Activated naive CD8-positive, alpha-beta T cell treated with anti-CD3 and anti-CD28 coated beads, Interleukin-2, amount 50 U/mL, for 24 hours (primary cell): ENCODE measurements at regions not wholly inside any gene's neighbourhood (a gene's known extent, or its start where the extent isn't known, plus 50 kb on each side); places are given as distances from the start of the nearest gene placed in this dataset.

Source experiments
- ATAC-seq: fragments of 150-1000 bp; cut with Tn5 transposase; one replicate; pipeline ENCODE4 v1.10.0; 2021
- DNase-seq: peaks from one replicate; pipeline ENCODE4 v3.0.0; 2021
- H3K27ac Mint-ChIP-seq: one replicate; pipeline ENCODE4 v1.8.0; 2021; ENCODE audit warnings: mild to moderate bottlenecking, mixed read lengths
- H3K27me3 Mint-ChIP-seq: one replicate; pipeline ENCODE4 v1.8.0; 2021; ENCODE audit warnings: mixed read lengths
- H3K36me3 Mint-ChIP-seq: one replicate; pipeline ENCODE4 v1.8.0; 2021; ENCODE audit warnings: low read depth, mixed read lengths
- H3K4me1 Mint-ChIP-seq: one replicate; pipeline ENCODE4 v1.8.0; 2021; ENCODE audit warnings: mixed read lengths
- H3K4me3 Mint-ChIP-seq: one replicate; pipeline ENCODE4 v1.8.0; 2021; ENCODE audit warnings: mild to moderate bottlenecking, moderate library complexity, mixed read lengths
- H3K9me3 Mint-ChIP-seq: one replicate; pipeline ENCODE4 v1.8.0; 2021; ENCODE audit warnings: mixed read lengths

DNA sequence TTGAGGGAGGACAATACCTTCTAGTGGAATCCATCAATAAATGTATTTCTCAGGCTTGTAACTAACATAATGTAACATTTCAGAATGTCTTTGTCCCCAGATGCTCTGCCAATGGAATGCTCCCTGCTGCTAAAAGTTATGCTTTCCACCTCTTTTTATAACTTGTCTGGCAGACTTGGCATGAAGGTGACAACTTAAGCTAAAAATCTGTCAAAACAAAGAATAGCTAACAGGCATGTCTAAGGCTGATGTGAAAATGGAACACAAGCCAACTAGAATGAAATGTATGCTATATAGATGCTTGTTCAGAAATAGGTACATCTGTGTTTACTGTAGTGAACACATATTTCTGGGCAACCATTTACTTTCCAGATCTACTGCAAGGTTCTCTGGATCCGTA is 467.9 kb downstream of the MRPL39 start:
- no peaks in the 10 kb centered on the region for H3K27me3 Mint-ChIP-seq

GRCh38 chr21:25133939-25134338 is 473.3 kb downstream of the MRPL39 start:
- H3K4me1 Mint-ChIP-seq, result no peaks in the 10 kb centered on the region
- H3K27me3 Mint-ChIP-seq, result no peaks in the 10 kb centered on the region
- no peak for ATAC-seq
- H3K9me3 Mint-ChIP-seq, result peaks cover 7% of the 10 kb centered on the region
- H3K27ac Mint-ChIP-seq, result no peak overlapping the region
- H3K36me3 Mint-ChIP-seq, result no peaks in the 10 kb centered on the region
- DNase-seq, result no peak
- no peak overlapping the region for H3K4me3 Mint-ChIP-seq

More for the DNA sequence above, 467.9 kb downstream of the MRPL39 start:
- Mint-ChIP-seq H3K9me3 (peaks cover 6% of the 10 kb centered on the region), H3K4me1 (no peaks in the 10 kb centered on the region), H3K4me3 (no peak overlapping the region), H3K36me3 (no peaks in the 10 kb centered on the region), H3K27ac (no peak overlapping the region)
- DNase-seq, result no peak
- no peak for ATAC-seq

DNA sequence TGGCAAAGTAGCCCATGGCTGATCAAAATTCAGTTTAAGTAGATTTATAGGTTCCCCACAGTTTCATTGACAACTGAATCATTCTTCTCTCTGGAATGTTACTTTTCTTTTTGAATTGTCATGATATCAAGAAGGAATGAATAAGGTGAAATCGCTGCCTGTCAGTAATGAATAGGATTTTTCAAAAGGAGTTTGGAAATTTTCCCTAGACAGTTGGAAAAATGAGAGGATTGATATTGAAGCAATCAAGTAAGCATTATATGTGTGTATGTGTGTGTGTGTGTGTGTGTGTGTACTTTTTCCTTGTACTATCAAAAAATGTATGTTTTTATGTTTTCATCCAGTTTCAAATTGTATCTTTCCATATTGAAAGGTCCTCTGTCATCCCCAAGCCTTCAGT is 479.5 kb downstream of the MRPL39 start:
- H3K4me1 Mint-ChIP-seq, result no peaks in the 10 kb centered on the region
- DNase-seq (no peak), ATAC-seq (no peak)
- no peaks in the 10 kb centered on the region for H3K36me3 Mint-ChIP-seq
- H3K27me3 Mint-ChIP-seq, result no peaks in the 10 kb centered on the region
- H3K9me3 Mint-ChIP-seq, result peaks cover 7% of the 10 kb centered on the region
- no peak overlapping the region for H3K4me3 Mint-ChIP-seq
- no peak overlapping the region for H3K27ac Mint-ChIP-seq

DNA sequence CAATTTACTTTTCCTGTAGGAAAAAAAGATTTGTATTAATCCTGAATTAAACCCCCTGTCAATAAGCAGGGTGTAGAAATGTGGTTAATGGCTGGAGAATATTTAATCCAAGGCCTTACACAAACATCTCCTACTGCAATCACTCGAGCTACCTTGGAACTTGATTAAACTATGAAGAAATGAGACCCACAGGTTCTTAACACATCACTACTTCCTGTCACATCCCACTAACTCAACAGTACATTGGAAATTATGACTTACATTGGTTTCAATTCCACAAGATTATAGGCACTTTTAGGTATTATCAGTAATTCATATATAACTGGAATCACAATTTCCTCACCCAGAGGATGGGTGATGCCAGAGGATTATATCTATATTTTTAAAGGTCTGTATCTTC is 480.3 kb downstream of the MRPL39 start:
- Mint-ChIP-seq H3K27ac (no peak overlapping the region), H3K4me1 (no peaks in the 10 kb centered on the region), H3K27me3 (no peaks in the 10 kb centered on the region), H3K36me3 (no peaks in the 10 kb centered on the region), H3K9me3 (no peaks in the 10 kb centered on the region), H3K4me3 (no peak overlapping the region)
- DNase-seq, result no peak
- no peak for ATAC-seq

GRCh38 chr21:25126564-25126963 is 480.7 kb downstream of the MRPL39 start:
- no peaks in the 10 kb centered on the region for H3K9me3 Mint-ChIP-seq
- ATAC-seq, result no peak
- H3K36me3 Mint-ChIP-seq, result no peaks in the 10 kb centered on the region
- no peak overlapping the region for H3K4me3 Mint-ChIP-seq
- no peak overlapping the region for H3K27ac Mint-ChIP-seq
- H3K4me1 Mint-ChIP-seq, result no peaks in the 10 kb centered on the region
- no peaks in the 10 kb centered on the region for H3K27me3 Mint-ChIP-seq
- no peak for DNase-seq

DNA sequence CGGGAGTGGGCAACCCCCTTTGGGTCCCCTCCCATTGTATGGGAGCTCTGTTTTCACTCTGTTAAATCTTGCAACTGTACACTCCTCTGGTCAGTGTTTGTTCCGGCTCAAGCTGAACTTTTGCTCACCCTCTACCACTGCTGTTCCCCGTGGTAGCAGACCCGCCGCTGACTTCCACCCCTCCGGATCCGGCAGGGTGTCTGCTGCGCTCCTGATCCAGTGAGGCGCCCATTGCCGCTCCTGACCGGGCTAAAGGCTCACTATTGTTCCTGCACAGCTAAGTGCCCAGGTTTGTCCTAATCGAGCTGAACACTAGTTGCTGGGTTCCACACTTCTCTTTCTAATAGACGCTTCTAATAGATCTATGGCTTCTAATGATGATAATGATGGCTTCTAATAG is 488.6 kb downstream of the MRPL39 start:
- no peak for DNase-seq
- no peak for ATAC-seq
- H3K27ac Mint-ChIP-seq, result no peak overlapping the region
- H3K36me3 Mint-ChIP-seq, result no peaks in the 10 kb centered on the region
- peaks cover 14% of the 10 kb centered on the region for H3K9me3 Mint-ChIP-seq
- no peaks in the 10 kb centered on the region for H3K4me1 Mint-ChIP-seq
- no peak overlapping the region for H3K4me3 Mint-ChIP-seq
- H3K27me3 Mint-ChIP-seq, result no peaks in the 10 kb centered on the region

DNA sequence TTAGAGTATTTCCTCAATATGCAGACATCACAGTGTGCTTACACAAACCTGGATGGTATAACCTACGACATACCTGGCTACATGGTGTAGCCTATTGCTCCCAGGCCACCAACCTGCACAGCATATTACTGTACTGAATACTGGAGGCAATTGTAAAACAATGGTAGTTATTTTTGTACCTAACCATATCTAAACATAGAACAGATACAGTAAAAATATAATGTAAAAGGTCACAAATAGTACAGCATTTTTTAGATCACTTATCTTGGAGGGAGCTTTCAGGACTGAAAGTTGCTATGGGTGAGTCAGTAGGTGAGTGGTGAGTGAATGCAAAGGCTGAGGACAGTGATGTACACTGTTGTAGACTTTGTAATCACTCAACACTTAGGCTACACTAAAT is 492.3 kb downstream of the MRPL39 start:
- no peak for ATAC-seq
- no peak overlapping the region for H3K27ac Mint-ChIP-seq
- no peaks in the 10 kb centered on the region for H3K4me1 Mint-ChIP-seq
- no peak overlapping the region for H3K4me3 Mint-ChIP-seq
- DNase-seq, result no peak
- peaks cover 9% of the 10 kb centered on the region for H3K9me3 Mint-ChIP-seq
- no peaks in the 10 kb centered on the region for H3K27me3 Mint-ChIP-seq
- no peaks in the 10 kb centered on the region for H3K36me3 Mint-ChIP-seq

GRCh38 chr21:25107708-25108107 is 499.6 kb downstream of the MRPL39 start:
- no peak overlapping the region for H3K4me3 Mint-ChIP-seq
- ATAC-seq, result no peak
- no peaks in the 10 kb centered on the region for H3K36me3 Mint-ChIP-seq
- peaks cover 9% of the 10 kb centered on the region for H3K9me3 Mint-ChIP-seq
- no peak overlapping the region for H3K27ac Mint-ChIP-seq
- no peaks in the 10 kb centered on the region for H3K27me3 Mint-ChIP-seq
- no peak for DNase-seq
- no peaks in the 10 kb centered on the region for H3K4me1 Mint-ChIP-seq

- Mint-ChIP-seq H3K4me1 (no peaks in the 10 kb centered on the region), H3K9me3 (peaks cover 9% of the 10 kb centered on the region), H3K27ac (no peak overlapping the region), H3K27me3 (no peaks in the 10 kb centered on the region), H3K4me3 (no peak overlapping the region), H3K36me3 (no peaks in the 10 kb centered on the region)
- ATAC-seq, result no peak
- no peak for DNase-seq
Measured at GRCh38 chr21:25103500-25104207, 503.6 kb downstream of the MRPL39 start.

DNA sequence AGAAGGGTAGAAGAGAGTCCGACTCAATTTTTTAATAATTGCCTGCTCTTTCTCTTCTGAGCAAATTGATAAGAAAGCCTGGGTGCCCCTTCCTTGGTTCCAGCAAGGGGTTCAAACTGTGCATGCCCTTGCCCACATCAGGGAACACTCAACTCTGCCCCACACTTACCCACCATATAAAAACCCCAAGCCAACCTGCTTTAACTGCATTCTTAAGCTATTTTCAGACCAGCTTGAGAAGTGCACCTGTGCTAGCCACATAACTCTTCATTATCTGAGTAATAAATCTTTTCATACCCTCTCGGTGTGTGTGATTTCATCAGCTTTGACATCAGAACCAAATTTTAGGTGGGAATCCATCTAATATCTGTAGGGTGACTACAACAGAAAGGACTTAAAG is 509.6 kb downstream of the MRPL39 start:
- no peak overlapping the region for H3K27ac Mint-ChIP-seq
- ATAC-seq (no peak), DNase-seq (no peak)
- H3K9me3 Mint-ChIP-seq, result no peaks in the 10 kb centered on the region
- no peaks in the 10 kb centered on the region for H3K36me3 Mint-ChIP-seq
- no peaks in the 10 kb centered on the region for H3K27me3 Mint-ChIP-seq
- no peak overlapping the region for H3K4me3 Mint-ChIP-seq
- H3K4me1 Mint-ChIP-seq, result no peaks in the 10 kb centered on the region

- Mint-ChIP-seq H3K27ac (no peak overlapping the region), H3K27me3 (no peaks in the 10 kb centered on the region), H3K4me3 (no peak overlapping the region), H3K4me1 (no peaks in the 10 kb centered on the region), H3K9me3 (no peaks in the 10 kb centered on the region), H3K36me3 (no peaks in the 10 kb centered on the region)
- ATAC-seq (no peak), DNase-seq (no peak)
Measured at GRCh38 chr21:25094695-25095094, 512.6 kb downstream of the MRPL39 start.

DNA sequence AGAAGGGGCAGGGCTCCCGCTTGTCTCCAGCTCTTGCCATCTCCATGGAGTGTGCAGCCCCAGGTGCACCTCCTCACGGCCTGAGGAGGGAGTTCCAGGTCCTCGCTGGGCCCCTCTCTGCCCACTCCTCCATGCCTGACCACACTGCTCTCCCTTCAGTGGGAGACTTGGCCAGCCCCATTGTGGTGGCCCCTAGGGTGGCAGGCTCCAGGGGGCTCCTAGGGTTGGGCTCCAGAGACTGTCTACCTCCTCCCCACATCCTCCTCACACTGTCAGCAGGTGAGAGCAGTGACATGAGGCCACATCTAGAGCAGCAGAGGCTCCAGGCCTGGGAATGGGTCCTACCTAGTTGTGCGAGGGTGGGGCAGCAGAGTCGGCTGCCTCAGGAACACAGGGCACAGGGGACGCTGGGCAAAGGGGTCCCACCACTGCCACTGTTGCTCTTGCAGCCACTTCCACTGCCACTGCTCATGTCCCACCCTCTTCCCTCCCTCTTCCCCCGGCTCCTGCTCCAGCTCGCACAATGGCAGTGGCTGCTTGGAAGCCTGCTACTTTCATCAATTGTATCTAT is 514.8 kb downstream of the MRPL39 start:
- Mint-ChIP-seq H3K27me3 (no peaks in the 10 kb centered on the region), H3K4me1 (no peaks in the 10 kb centered on the region), H3K9me3 (no peaks in the 10 kb centered on the region), H3K4me3 (no peak overlapping the region), H3K36me3 (no peaks in the 10 kb centered on the region), H3K27ac (no peak overlapping the region)
- no peak for ATAC-seq
- DNase-seq, result no peak

DNA sequence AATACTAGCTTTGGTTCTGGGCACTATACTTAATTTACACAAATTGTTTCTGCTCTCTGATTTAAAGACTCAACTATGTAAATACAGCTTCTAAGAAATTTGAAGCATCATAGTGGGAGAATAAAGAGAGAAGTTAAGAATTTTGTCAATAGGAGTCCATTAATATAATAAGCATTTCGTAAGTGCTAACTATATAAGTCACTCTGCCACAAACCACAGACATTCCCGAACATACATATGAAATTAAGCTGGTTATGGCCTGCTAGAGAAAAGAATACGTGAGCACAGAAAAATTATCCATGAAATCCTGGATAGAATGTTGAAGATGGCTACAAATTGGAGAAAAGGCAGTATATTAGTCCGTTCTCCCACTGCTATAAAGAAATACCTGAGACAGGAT is 526.2 kb downstream of the MRPL39 start:
- no peaks in the 10 kb centered on the region for H3K36me3 Mint-ChIP-seq
- H3K27ac Mint-ChIP-seq, result no peak overlapping the region
- H3K4me1 Mint-ChIP-seq, result no peaks in the 10 kb centered on the region
- no peak overlapping the region for H3K4me3 Mint-ChIP-seq
- H3K27me3 Mint-ChIP-seq, result peaks cover 1% of the 10 kb centered on the region
- ATAC-seq (no peak), DNase-seq (no peak)
- no peaks in the 10 kb centered on the region for H3K9me3 Mint-ChIP-seq

- DNase-seq (no peak), ATAC-seq (peak; percentile 33)
- Mint-ChIP-seq H3K36me3 (no peaks in the 10 kb centered on the region), H3K9me3 (no peaks in the 10 kb centered on the region), H3K27ac (no peak overlapping the region), H3K27me3 (peaks cover 1% of the 10 kb centered on the region), H3K4me3 (no peak overlapping the region), H3K4me1 (no peaks in the 10 kb centered on the region)
Measured at GRCh38 chr21:25080661-25081060, 526.6 kb downstream of the MRPL39 start.

DNA sequence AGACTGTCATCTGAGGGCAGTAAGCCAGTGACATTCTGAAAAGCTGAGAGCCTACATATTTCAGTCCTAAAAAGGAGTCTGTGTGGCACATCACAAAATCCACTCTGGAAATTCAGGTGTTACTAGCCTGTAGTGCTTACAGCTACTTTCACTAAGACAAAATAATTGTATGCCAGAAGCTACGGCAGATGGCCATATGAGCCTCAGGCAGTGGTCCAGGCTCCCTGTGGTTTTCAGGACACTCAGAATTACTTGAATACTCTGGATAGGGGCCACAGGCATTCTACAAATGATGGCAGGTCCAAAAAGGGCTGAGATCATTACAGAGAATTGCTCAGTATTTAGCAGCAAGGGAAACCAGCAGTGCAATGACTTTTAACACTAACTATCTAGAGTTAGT is 527.1 kb downstream of the MRPL39 start:
- H3K9me3 Mint-ChIP-seq, result no peaks in the 10 kb centered on the region
- peaks cover 1% of the 10 kb centered on the region for H3K27me3 Mint-ChIP-seq
- no peak for ATAC-seq
- H3K27ac Mint-ChIP-seq, result no peak overlapping the region
- H3K36me3 Mint-ChIP-seq, result no peaks in the 10 kb centered on the region
- no peaks in the 10 kb centered on the region for H3K4me1 Mint-ChIP-seq
- no peak overlapping the region for H3K4me3 Mint-ChIP-seq
- DNase-seq, result no peak

DNA sequence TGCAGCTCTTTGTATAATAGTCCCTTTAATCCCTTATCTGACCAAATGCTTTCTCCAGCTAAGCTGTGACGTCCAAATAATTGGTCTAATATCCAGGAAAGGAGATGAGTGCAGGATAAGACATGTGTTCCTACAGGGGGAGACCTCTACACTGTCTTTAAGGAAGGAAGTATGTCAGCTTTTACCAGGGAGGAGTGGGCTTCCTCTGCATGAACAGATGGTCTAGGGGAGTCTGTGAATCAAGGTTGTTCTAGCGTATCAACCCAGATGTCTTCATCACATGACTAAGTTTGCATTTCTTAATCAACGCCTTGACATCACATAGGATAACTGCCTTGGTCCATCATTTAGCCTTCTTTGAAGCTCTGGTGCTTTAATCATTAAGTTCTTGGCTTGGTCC is 528.2 kb downstream of the MRPL39 start:
- no peak for DNase-seq
- Mint-ChIP-seq H3K36me3 (no peaks in the 10 kb centered on the region), H3K4me1 (no peaks in the 10 kb centered on the region)

More for the DNA sequence above, 528.2 kb downstream of the MRPL39 start:
- Mint-ChIP-seq H3K27me3 (peaks cover 1% of the 10 kb centered on the region), H3K4me3 (no peak overlapping the region), H3K9me3 (no peaks in the 10 kb centered on the region), H3K27ac (no peak overlapping the region)
- no peak for ATAC-seq
